DND-41 (cell line): ENCODE measurements at regions not wholly inside any gene's neighbourhood (a gene's known extent, or its start where the extent isn't known, plus 50 kb on each side); places are given as distances from the start of the nearest gene placed in this dataset.

ENCODE experiments used
- ATAC-seq: fragments of 200-7000 bp; cut with Tn5 transposase; 3 replicates; pipeline ENCODE4 v1.9.1; 2021; ENCODE audit warnings: low read depth; ENCODE audit not compliant: insufficient read depth
- DNase-seq: peaks from one replicate; pipeline ENCODE4 v3.0.0-alpha.2; 2020
- H2AFZ ChIP-seq: 2 replicates; pipeline ENCODE4 v1.6.0; 2012; ENCODE audit warnings: low read depth, low read length
- H3K27ac ChIP-seq: 2 replicates; pipeline ENCODE4 v1.5.1; 2012; ENCODE audit warnings: low read length, inconsistent platforms
- H3K27me3 ChIP-seq: fragments of 200-600 bp; sonication (generic); 2 replicates; pipeline ENCODE4 v1.6.0; 2012; ENCODE audit warnings: low read length, mild to moderate bottlenecking, inconsistent platforms; ENCODE audit not compliant: insufficient read depth, poor library complexity
- H3K36me3 ChIP-seq: 2 replicates; pipeline ENCODE4 v1.5.1; 2012; ENCODE audit warnings: low read length, inconsistent platforms; ENCODE audit not compliant: insufficient read depth
- H3K4me1 ChIP-seq: 2 replicates; pipeline ENCODE4 v1.5.1; 2012; ENCODE audit warnings: mild to moderate bottlenecking, low read length; ENCODE audit not compliant: insufficient read depth
- H3K4me2 ChIP-seq: 2 replicates; pipeline ENCODE4 v1.6.0; 2012; ENCODE audit warnings: mild to moderate bottlenecking, moderate library complexity, low read length, inconsistent platforms; ENCODE audit not compliant: insufficient read depth
- H3K4me3 ChIP-seq, 2 experiments: fragments of 200-600 bp in 1 of 2; shearing (Covaris generic) in 1 of 2; 2 replicates each; pipeline ENCODE4 v1.5.1; 2012 to 2016; ENCODE audit warnings: inconsistent platforms in 2 of 2, low read length in 2 of 2, mild to moderate bottlenecking in 2 of 2, low read depth in 1 of 2, moderate library complexity in 1 of 2
- H3K79me2 ChIP-seq: 2 replicates; pipeline ENCODE4 v1.6.0; 2012; ENCODE audit warnings: low read length, inconsistent platforms; ENCODE audit not compliant: insufficient read depth
- H3K9ac ChIP-seq: 2 replicates; pipeline ENCODE4 v1.6.0; 2012; ENCODE audit warnings: low read depth, mild to moderate bottlenecking, inconsistent platforms, low read length, moderate library complexity
- H3K9me3 ChIP-seq: 2 replicates; pipeline ENCODE4 v1.5.1; 2012; ENCODE audit warnings: low read length, moderate library complexity, mild to moderate bottlenecking, inconsistent platforms; ENCODE audit not compliant: insufficient read depth, severe bottlenecking
- H4K20me1 ChIP-seq: 2 replicates; pipeline ENCODE4 v1.6.0; 2012; ENCODE audit warnings: low read length; ENCODE audit not compliant: insufficient read depth
- EZH2 ChIP-seq: IDR thresholded peaks from 3 replicates; pipeline ENCODE4 v1.6.1; 2012; ENCODE audit warnings: borderline replicate concordance, low read depth, mild to moderate bottlenecking, moderate library complexity, low read length, inconsistent platforms; ENCODE audit not compliant: severe bottlenecking
- TF ChIP-seq, protein P1 (sequence below): IDR thresholded peaks from 2 replicates; pipeline ENCODE4 v1.5.1; 2012; ENCODE audit warnings: borderline replicate concordance, low read length, moderate library complexity, mild to moderate bottlenecking; ENCODE audit not compliant: poor library complexity, severe bottlenecking; ENCODE audit errors: extremely low read depth

- TF ChIP-seq, protein P1, sequence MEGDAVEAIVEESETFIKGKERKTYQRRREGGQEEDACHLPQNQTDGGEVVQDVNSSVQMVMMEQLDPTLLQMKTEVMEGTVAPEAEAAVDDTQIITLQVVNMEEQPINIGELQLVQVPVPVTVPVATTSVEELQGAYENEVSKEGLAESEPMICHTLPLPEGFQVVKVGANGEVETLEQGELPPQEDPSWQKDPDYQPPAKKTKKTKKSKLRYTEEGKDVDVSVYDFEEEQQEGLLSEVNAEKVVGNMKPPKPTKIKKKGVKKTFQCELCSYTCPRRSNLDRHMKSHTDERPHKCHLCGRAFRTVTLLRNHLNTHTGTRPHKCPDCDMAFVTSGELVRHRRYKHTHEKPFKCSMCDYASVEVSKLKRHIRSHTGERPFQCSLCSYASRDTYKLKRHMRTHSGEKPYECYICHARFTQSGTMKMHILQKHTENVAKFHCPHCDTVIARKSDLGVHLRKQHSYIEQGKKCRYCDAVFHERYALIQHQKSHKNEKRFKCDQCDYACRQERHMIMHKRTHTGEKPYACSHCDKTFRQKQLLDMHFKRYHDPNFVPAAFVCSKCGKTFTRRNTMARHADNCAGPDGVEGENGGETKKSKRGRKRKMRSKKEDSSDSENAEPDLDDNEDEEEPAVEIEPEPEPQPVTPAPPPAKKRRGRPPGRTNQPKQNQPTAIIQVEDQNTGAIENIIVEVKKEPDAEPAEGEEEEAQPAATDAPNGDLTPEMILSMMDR, result no peak
- no peak for TF ChIP-seq EZH2
- H3K27ac ChIP-seq, result no peak overlapping the region
- no peaks in the 10 kb centered on the region for H4K20me1 ChIP-seq
- H3K4me2 ChIP-seq, result no peak overlapping the region
- H3K9ac ChIP-seq, result no peak overlapping the region
- H3K4me1 ChIP-seq, result no peaks in the 10 kb centered on the region
- H3K27me3 ChIP-seq, result no peaks in the 10 kb centered on the region
- H3K36me3 ChIP-seq, result no peaks in the 10 kb centered on the region
- DNase-seq (no peak), ATAC-seq (no peak)
- H3K4me3 ChIP-seq, result no peak overlapping the region
- no peaks in the 10 kb centered on the region for H3K79me2 ChIP-seq
- H3K9me3 ChIP-seq, result no peaks in the 10 kb centered on the region
- no peak overlapping the region for H2AFZ ChIP-seq
These were observed 528.7 kb upstream of the KLF12 start for GRCh38 chr13:74662905-74663304.

- no peaks in the 10 kb centered on the region for H3K79me2 ChIP-seq
- H3K9me3 ChIP-seq, result no peaks in the 10 kb centered on the region
- DNase-seq, result no peak
- no peak overlapping the region for H2AFZ ChIP-seq
- H3K4me2 ChIP-seq, result no peak overlapping the region
- no peak overlapping the region for H3K9ac ChIP-seq
- H3K27ac ChIP-seq, result no peak overlapping the region
- H4K20me1 ChIP-seq, result no peaks in the 10 kb centered on the region
- TF ChIP-seq, protein P1, result no peak
- no peak for TF ChIP-seq EZH2
- no peaks in the 10 kb centered on the region for H3K4me1 ChIP-seq
- H3K36me3 ChIP-seq, result no peaks in the 10 kb centered on the region
- H3K4me3 ChIP-seq, result no peak overlapping the region
- H3K27me3 ChIP-seq, result no peaks in the 10 kb centered on the region
- ATAC-seq, result no peak
These were observed 527.6 kb upstream of the KLF12 start for GRCh38 chr13:74661851-74662250.

GRCh38 chr13:74657765-74658164 lies 523.6 kb upstream of the KLF12 start:
- Histone ChIP-seq H3K4me3 (no peak overlapping the region), H3K9me3 (no peaks in the 10 kb centered on the region), H3K4me1 (no peaks in the 10 kb centered on the region), H3K4me2 (no peak overlapping the region), H3K79me2 (no peaks in the 10 kb centered on the region), H4K20me1 (no peaks in the 10 kb centered on the region), H3K27me3 (no peaks in the 10 kb centered on the region), H3K9ac (no peak overlapping the region), H3K36me3 (no peaks in the 10 kb centered on the region), H3K27ac (no peak overlapping the region), H2AFZ (no peak overlapping the region)
- DNase-seq, result no peak
- TF ChIP-seq, protein P1, result no peak
- no peak for TF ChIP-seq EZH2
- no peak for ATAC-seq

DNA sequence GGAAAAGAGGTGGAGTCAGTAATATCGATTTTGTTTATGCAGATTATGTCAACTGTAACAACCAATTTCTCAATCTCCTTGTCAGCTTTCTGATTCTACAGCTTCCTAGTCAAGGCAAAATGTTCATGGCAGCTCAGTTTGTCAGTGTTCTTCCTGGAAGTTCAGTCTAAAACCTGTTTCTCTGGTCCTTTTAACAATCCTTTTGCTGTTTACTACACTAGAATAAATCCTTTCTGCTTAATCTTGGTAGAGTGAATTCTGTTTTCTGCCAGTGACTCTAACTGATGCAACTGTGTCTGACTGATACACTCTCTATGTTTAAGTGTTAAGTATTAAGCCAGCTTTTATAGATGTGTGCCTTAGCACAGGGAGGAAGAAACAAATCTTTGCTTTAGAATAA lies 516.9 kb upstream of the KLF12 start:
- H3K9ac ChIP-seq, result no peak overlapping the region
- no peak for ATAC-seq
- H3K36me3 ChIP-seq, result no peaks in the 10 kb centered on the region
- H3K4me1 ChIP-seq, result no peaks in the 10 kb centered on the region
- H3K9me3 ChIP-seq, result no peaks in the 10 kb centered on the region
- no peak for DNase-seq
- no peaks in the 10 kb centered on the region for H3K27me3 ChIP-seq
- TF ChIP-seq, protein P1, result no peak
- no peak for TF ChIP-seq EZH2
- no peaks in the 10 kb centered on the region for H3K79me2 ChIP-seq
- H3K4me2 ChIP-seq, result no peak overlapping the region
- H4K20me1 ChIP-seq, result no peaks in the 10 kb centered on the region
- H3K27ac ChIP-seq, result no peak overlapping the region
- no peak overlapping the region for H3K4me3 ChIP-seq
- no peak overlapping the region for H2AFZ ChIP-seq
